GM12878 (cell line): ENCODE measurements at regions not wholly inside any gene's neighbourhood (a gene's known extent, or its start where the extent isn't known, plus 50 kb on each side); places are given as distances from the start of the nearest gene placed in this dataset.

ENCODE experiments used
- ETV6 ChIP-seq, 2 experiments: fragments of 450-650 bp in 1 of 2; IDR thresholded peaks in 1 of 2; conservative IDR thresholded peaks in 1 of 2; 2 replicates each; pipeline ENCODE4 v1.6.1; 2014; ENCODE audit warnings: antibody characterized with exemption in 1 of 2, borderline replicate concordance in 1 of 2, low read depth in 1 of 2, mild to moderate bottlenecking in 1 of 2, moderate library complexity in 1 of 2
- MEF2B ChIP-seq: fragments of 450-650 bp; IDR thresholded peaks from 2 replicates; pipeline ENCODE4 v1.6.1; 2018; ENCODE audit warnings: mild to moderate bottlenecking, moderate library complexity; ENCODE audit not compliant: partially characterized antibody, poor library complexity, severe bottlenecking
- NR2F1 ChIP-seq: fragments of 450-650 bp; conservative IDR thresholded peaks from 2 replicates; pipeline ENCODE4 v1.6.1; 2017; ENCODE audit warnings: mild to moderate bottlenecking
- SMC3 ChIP-seq: IDR thresholded peaks from 2 replicates; pipeline ENCODE4 v1.6.1; 2011; ENCODE audit warnings: low read length, improper control_type of control experiment, borderline replicate concordance
- ZNF384 ChIP-seq: IDR thresholded peaks from 2 replicates; pipeline ENCODE4 v1.6.1; 2012; ENCODE audit warnings: low read depth, mild to moderate bottlenecking, low read length, improper control_type of control experiment, borderline replicate concordance
- TF ChIP-seq, protein P1 (sequence below): fragments of 450-650 bp; IDR thresholded peaks from 2 replicates; pipeline ENCODE4 v1.6.1; 2017; ENCODE audit warnings: mild to moderate bottlenecking, moderate library complexity
- TF ChIP-seq, protein P2 (sequence below): fragments of 450-650 bp; formaldehyde crosslinking; IDR thresholded peaks from 2 replicates; pipeline ENCODE4 v1.4.0; 2022; ENCODE audit warnings: mild to moderate bottlenecking, moderate library complexity
- TF ChIP-seq, protein P3 (sequence below): fragments of 450-650 bp; IDR thresholded peaks from 2 replicates; pipeline ENCODE4 v1.6.1; 2017; ENCODE audit warnings: antibody characterized with exemption, mild to moderate bottlenecking, moderate library complexity

DNA sequence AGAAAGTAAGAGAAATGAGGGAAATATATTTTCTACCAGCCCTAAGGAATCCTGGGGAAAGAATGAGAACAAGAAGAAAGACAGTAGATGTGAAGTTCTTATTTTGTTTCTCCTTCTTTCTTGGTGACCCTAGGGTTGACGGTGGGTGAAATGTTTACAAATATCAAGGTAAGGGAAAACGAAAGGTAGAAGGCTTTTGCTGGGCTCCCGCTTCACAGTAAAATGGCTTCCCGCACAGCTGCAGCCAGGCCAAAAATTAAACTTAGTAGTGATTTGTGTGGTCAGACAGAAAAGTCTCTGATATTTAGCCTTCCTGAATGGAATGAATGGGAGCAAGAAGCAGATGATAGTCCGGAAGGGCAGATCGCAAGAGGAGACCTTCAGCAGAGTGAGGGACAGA is 99.1 kb upstream of the COL3A1 start (continued):
- TF ChIP-seq, protein P1, sequence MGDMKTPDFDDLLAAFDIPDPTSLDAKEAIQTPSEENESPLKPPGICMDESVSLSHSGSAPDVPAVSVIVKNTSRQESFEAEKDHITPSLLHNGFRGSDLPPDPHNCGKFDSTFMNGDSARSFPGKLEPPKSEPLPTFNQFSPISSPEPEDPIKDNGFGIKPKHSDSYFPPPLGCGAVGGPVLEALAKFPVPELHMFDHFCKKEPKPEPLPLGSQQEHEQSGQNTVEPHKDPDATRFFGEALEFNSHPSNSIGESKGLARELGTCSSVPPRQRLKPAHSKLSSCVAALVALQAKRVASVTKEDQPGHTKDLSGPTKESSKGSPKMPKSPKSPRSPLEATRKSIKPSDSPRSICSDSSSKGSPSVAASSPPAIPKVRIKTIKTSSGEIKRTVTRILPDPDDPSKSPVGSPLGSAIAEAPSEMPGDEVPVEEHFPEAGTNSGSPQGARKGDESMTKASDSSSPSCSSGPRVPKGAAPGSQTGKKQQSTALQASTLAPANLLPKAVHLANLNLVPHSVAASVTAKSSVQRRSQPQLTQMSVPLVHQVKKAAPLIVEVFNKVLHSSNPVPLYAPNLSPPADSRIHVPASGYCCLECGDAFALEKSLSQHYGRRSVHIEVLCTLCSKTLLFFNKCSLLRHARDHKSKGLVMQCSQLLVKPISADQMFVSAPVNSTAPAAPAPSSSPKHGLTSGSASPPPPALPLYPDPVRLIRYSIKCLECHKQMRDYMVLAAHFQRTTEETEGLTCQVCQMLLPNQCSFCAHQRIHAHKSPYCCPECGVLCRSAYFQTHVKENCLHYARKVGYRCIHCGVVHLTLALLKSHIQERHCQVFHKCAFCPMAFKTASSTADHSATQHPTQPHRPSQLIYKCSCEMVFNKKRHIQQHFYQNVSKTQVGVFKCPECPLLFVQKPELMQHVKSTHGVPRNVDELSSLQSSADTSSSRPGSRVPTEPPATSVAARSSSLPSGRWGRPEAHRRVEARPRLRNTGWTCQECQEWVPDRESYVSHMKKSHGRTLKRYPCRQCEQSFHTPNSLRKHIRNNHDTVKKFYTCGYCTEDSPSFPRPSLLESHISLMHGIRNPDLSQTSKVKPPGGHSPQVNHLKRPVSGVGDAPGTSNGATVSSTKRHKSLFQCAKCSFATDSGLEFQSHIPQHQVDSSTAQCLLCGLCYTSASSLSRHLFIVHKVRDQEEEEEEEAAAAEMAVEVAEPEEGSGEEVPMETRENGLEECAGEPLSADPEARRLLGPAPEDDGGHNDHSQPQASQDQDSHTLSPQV = no peak
- TF ChIP-seq MEF2B (no peak), ETV6 (conservative IDR thresholded peaks at IDR 0.05 in 1 of 2, IDR thresholded peaks at IDR 0.05 in 1 of 2; ENCODE audit: borderline replicate concordance in 1 of 2, low read depth in 1 of 2) (no peak), ZNF384 (no peak), SMC3 (no peak), NR2F1 (no peak)
- TF ChIP-seq, protein P2, sequence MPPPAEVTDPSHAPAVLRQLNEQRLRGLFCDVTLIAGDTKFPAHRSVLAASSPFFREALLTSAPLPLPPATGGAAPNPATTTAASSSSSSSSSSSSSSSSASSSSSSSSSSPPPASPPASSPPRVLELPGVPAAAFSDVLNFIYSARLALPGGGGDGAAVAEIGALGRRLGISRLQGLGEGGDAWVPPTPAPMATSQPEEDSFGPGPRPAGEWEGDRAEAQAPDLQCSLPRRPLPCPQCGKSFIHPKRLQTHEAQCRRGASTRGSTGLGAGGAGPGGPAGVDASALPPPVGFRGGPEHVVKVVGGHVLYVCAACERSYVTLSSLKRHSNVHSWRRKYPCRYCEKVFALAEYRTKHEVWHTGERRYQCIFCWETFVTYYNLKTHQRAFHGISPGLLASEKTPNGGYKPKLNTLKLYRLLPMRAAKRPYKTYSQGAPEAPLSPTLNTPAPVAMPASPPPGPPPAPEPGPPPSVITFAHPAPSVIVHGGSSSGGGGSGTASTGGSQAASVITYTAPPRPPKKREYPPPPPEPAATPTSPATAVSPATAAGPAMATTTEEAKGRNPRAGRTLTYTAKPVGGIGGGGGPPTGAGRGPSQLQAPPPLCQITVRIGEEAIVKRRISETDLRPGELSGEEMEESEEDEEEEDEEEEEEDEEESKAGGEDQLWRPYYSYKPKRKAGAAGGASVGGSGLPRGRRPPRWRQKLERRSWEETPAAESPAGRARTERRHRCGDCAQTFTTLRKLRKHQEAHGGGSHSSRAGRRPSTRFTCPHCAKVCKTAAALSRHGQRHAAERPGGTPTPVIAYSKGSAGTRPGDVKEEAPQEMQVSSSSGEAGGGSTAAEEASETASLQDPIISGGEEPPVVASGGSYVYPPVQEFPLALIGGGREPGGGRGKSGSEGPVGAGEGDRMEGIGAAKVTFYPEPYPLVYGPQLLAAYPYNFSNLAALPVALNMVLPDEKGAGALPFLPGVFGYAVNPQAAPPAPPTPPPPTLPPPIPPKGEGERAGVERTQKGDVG = no peak
- TF ChIP-seq, protein P3, sequence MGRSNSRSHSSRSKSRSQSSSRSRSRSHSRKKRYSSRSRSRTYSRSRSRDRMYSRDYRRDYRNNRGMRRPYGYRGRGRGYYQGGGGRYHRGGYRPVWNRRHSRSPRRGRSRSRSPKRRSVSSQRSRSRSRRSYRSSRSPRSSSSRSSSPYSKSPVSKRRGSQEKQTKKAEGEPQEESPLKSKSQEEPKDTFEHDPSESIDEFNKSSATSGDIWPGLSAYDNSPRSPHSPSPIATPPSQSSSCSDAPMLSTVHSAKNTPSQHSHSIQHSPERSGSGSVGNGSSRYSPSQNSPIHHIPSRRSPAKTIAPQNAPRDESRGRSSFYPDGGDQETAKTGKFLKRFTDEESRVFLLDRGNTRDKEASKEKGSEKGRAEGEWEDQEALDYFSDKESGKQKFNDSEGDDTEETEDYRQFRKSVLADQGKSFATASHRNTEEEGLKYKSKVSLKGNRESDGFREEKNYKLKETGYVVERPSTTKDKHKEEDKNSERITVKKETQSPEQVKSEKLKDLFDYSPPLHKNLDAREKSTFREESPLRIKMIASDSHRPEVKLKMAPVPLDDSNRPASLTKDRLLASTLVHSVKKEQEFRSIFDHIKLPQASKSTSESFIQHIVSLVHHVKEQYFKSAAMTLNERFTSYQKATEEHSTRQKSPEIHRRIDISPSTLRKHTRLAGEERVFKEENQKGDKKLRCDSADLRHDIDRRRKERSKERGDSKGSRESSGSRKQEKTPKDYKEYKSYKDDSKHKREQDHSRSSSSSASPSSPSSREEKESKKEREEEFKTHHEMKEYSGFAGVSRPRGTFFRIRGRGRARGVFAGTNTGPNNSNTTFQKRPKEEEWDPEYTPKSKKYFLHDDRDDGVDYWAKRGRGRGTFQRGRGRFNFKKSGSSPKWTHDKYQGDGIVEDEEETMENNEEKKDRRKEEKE = no peak
